ENCODE measurements at regions not wholly inside any gene's neighbourhood (a gene's known extent, or its start where the extent isn't known, plus 50 kb on each side); places are given as distances from the start of the nearest gene placed in this dataset.
A peak's percentile ranks its signal among the peaks of the same experiment; 100 is the strongest.

- TF ChIP-seq, protein P1, sequence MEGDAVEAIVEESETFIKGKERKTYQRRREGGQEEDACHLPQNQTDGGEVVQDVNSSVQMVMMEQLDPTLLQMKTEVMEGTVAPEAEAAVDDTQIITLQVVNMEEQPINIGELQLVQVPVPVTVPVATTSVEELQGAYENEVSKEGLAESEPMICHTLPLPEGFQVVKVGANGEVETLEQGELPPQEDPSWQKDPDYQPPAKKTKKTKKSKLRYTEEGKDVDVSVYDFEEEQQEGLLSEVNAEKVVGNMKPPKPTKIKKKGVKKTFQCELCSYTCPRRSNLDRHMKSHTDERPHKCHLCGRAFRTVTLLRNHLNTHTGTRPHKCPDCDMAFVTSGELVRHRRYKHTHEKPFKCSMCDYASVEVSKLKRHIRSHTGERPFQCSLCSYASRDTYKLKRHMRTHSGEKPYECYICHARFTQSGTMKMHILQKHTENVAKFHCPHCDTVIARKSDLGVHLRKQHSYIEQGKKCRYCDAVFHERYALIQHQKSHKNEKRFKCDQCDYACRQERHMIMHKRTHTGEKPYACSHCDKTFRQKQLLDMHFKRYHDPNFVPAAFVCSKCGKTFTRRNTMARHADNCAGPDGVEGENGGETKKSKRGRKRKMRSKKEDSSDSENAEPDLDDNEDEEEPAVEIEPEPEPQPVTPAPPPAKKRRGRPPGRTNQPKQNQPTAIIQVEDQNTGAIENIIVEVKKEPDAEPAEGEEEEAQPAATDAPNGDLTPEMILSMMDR (IDR thresholded peaks at IDR 0.05 in 2 of 3, conservative IDR thresholded peaks at IDR 0.05 in 1 of 3; ENCODE audit: borderline replicate concordance in 1 of 3, insufficient read depth in 1 of 3, low read depth in 2 of 3, low read length in 2 of 3): no peak
- no peak for TF ChIP-seq POLR2A (IDR thresholded peaks at IDR 0.05; ENCODE audit: borderline replicate concordance, extremely low read depth, insufficient read depth, insufficient read length)
- 0 out of 2 replicates have a peak, but pooled peaks have one; percentile 28 for TF ChIP-seq SP1 (IDR thresholded peaks at IDR 0.05; ENCODE audit: low read depth)
- no peak for TF ChIP-seq EZH2 (IDR thresholded peaks at IDR 0.05)
- no peak for TF ChIP-seq RAD21 (IDR thresholded peaks at IDR 0.05; ENCODE audit: low read depth)
- peak; percentile 31; the same call in 1 of the 2 replicates for TF ChIP-seq CEBPB (IDR thresholded peaks at IDR 0.05; ENCODE audit: low read depth)
These were observed 1016.1 kb downstream of the KCNT2 start for GRCh38 chr1:195591917-195592672.

Measured in HCT116 (cell line).